ENCODE measurements at regions not wholly inside any gene's neighbourhood (a gene's known extent, or its start where the extent isn't known, plus 50 kb on each side); places are given as distances from the start of the nearest gene placed in this dataset.

DNA sequence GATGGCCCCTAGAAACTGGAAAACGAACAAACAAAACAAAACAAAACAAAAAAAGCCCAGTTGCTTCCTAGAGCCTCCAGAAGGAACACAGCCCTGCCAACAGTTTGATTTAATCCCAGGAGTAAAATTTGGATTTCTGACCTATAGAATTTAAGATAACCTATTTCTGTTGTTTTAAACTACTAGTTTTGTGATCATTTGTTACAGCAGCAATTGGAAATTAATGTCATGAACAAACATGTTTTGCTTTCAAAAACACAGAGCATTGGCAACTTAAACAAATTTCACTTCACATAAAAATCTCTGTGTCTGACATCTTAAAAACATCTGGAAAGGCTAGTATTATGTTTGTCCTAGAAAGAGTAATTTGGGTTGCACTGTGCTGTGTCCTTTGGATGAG is 437.3 kb downstream of the METTL15 start:
- TF ChIP-seq CHD2 (IDR thresholded peaks at IDR 0.05; ENCODE audit: low read length, partially characterized antibody) (no peak), NFIC (IDR thresholded peaks at IDR 0.05; ENCODE audit: borderline replicate concordance) (no peak), SIN3A (IDR thresholded peaks at IDR 0.05; ENCODE audit: borderline replicate concordance, low read depth, low read length) (no peak)
- TF ChIP-seq, protein P1, sequence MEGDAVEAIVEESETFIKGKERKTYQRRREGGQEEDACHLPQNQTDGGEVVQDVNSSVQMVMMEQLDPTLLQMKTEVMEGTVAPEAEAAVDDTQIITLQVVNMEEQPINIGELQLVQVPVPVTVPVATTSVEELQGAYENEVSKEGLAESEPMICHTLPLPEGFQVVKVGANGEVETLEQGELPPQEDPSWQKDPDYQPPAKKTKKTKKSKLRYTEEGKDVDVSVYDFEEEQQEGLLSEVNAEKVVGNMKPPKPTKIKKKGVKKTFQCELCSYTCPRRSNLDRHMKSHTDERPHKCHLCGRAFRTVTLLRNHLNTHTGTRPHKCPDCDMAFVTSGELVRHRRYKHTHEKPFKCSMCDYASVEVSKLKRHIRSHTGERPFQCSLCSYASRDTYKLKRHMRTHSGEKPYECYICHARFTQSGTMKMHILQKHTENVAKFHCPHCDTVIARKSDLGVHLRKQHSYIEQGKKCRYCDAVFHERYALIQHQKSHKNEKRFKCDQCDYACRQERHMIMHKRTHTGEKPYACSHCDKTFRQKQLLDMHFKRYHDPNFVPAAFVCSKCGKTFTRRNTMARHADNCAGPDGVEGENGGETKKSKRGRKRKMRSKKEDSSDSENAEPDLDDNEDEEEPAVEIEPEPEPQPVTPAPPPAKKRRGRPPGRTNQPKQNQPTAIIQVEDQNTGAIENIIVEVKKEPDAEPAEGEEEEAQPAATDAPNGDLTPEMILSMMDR (IDR thresholded peaks at IDR 0.05), result no peak
- TF ChIP-seq, protein P2, sequence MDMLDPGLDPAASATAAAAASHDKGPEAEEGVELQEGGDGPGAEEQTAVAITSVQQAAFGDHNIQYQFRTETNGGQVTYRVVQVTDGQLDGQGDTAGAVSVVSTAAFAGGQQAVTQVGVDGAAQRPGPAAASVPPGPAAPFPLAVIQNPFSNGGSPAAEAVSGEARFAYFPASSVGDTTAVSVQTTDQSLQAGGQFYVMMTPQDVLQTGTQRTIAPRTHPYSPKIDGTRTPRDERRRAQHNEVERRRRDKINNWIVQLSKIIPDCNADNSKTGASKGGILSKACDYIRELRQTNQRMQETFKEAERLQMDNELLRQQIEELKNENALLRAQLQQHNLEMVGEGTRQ (IDR thresholded peaks at IDR 0.05; ENCODE audit: borderline replicate concordance, low read depth, low read length), result no peak
